Colonic mucosa (tissue), 4 donors: ENCODE measurements at regions not wholly inside any gene's neighbourhood (a gene's known extent, or its start where the extent isn't known, plus 50 kb on each side); places are given as distances from the start of the nearest gene placed in this dataset.

ENCODE experiments used
- DNase-seq: peaks from one replicate; pipeline ENCODE4 v3.0.0-alpha.2; 2020
- H3K27ac ChIP-seq: fragments of 200-600 bp; one replicate; pipeline ENCODE4 v1.8.0; 2021
- H3K27me3 ChIP-seq: fragments of 200-600 bp; one replicate; pipeline ENCODE4 v1.8.0; 2021
- H3K36me3 ChIP-seq: fragments of 200-600 bp; one replicate; pipeline ENCODE4 v1.8.0; 2021
- H3K4me1 ChIP-seq: fragments of 200-600 bp; one replicate; pipeline ENCODE4 v1.8.0; 2021; ENCODE audit warnings: mild to moderate bottlenecking
- H3K4me3 ChIP-seq: fragments of 200-600 bp; one replicate; pipeline ENCODE4 v1.8.0; 2021
- H3K9ac ChIP-seq, 2 donors: one replicate each; pipeline ENCODE4 v1.7.0; 2013; ENCODE audit warnings: control low read depth in 2 of 2, low read depth in 2 of 2, low read length in 2 of 2
- H3K9me3 ChIP-seq: fragments of 200-600 bp; one replicate; pipeline ENCODE4 v1.8.0; 2021
- intact Hi-C: fragments of 100-400 bp; cut with DNase I; formaldehyde crosslinking; loops from one replicate; pipeline ENCODE4 v1.14.1; 2022
- TF ChIP-seq, protein P1 (sequence below): fragments of 200-600 bp; IDR thresholded peaks from one replicate; pipeline ENCODE4 v1.8.0; 2022; ENCODE audit warnings: antibody characterized with exemption, mild to moderate bottlenecking
- donor health status: healthy.
- donor health status: DM: no; HTN: no; CAD: no.
- donor health status: DM: no; HTN: no; CAD: no.

GRCh38 chr1:80076469-80076868, 1069.9 kb upstream of the ADGRL4 start:
- H3K9ac ChIP-seq: no peak overlapping the region
- no peak overlapping the region for H3K4me3 ChIP-seq
- intact Hi-C loops: no loop called here
- no peak overlapping the region for H3K27ac ChIP-seq
- H3K9me3 ChIP-seq: no peaks in the 10 kb centered on the region
- H3K27me3 ChIP-seq: no peaks in the 10 kb centered on the region
- DNase-seq: no peak
- TF ChIP-seq, protein P1, sequence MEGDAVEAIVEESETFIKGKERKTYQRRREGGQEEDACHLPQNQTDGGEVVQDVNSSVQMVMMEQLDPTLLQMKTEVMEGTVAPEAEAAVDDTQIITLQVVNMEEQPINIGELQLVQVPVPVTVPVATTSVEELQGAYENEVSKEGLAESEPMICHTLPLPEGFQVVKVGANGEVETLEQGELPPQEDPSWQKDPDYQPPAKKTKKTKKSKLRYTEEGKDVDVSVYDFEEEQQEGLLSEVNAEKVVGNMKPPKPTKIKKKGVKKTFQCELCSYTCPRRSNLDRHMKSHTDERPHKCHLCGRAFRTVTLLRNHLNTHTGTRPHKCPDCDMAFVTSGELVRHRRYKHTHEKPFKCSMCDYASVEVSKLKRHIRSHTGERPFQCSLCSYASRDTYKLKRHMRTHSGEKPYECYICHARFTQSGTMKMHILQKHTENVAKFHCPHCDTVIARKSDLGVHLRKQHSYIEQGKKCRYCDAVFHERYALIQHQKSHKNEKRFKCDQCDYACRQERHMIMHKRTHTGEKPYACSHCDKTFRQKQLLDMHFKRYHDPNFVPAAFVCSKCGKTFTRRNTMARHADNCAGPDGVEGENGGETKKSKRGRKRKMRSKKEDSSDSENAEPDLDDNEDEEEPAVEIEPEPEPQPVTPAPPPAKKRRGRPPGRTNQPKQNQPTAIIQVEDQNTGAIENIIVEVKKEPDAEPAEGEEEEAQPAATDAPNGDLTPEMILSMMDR: no peak
- no peaks in the 10 kb centered on the region for H3K4me1 ChIP-seq
- no peaks in the 10 kb centered on the region for H3K36me3 ChIP-seq

GRCh38 chr1:80075351-80075750, 1068.8 kb upstream of the ADGRL4 start:
- H3K9ac ChIP-seq: no peak overlapping the region
- no peak overlapping the region for H3K4me3 ChIP-seq
- DNase-seq: no peak
- H3K4me1 ChIP-seq: no peaks in the 10 kb centered on the region
- H3K9me3 ChIP-seq: no peaks in the 10 kb centered on the region
- H3K27ac ChIP-seq: no peak overlapping the region
- H3K36me3 ChIP-seq: no peaks in the 10 kb centered on the region
- TF ChIP-seq, protein P1: no peak
- H3K27me3 ChIP-seq: no peaks in the 10 kb centered on the region
- intact Hi-C loops: no loop called here

GRCh38 chr1:80072563-80072962, 1066.0 kb upstream of the ADGRL4 start:
- H3K9ac ChIP-seq: no peak overlapping the region
- H3K27ac ChIP-seq: no peak overlapping the region
- no peaks in the 10 kb centered on the region for H3K36me3 ChIP-seq
- TF ChIP-seq, protein P1: no peak
- no peaks in the 10 kb centered on the region for H3K9me3 ChIP-seq
- no peak overlapping the region for H3K4me3 ChIP-seq
- no peaks in the 10 kb centered on the region for H3K27me3 ChIP-seq
- DNase-seq: no peak
- H3K4me1 ChIP-seq: no peaks in the 10 kb centered on the region
- intact Hi-C loops: no loop called here

- Histone ChIP-seq H3K4me3 (no peak overlapping the region), H3K27ac (no peak overlapping the region), H3K36me3 (no peaks in the 10 kb centered on the region), H3K9me3 (no peaks in the 10 kb centered on the region), H3K9ac (no peak overlapping the region), H3K4me1 (no peaks in the 10 kb centered on the region), H3K27me3 (no peaks in the 10 kb centered on the region)
- TF ChIP-seq, protein P1: no peak
- intact Hi-C loops: no loop called here
- no peak for DNase-seq
Observed at GRCh38 chr1:80066060-80066459, 1059.5 kb upstream of the ADGRL4 start.

- Histone ChIP-seq H3K27ac (no peak overlapping the region), H3K36me3 (no peaks in the 10 kb centered on the region)
- TF ChIP-seq, protein P1: no peak
Observed at GRCh38 chr1:80064524-80064923, 1058.0 kb upstream of the ADGRL4 start.

GRCh38 chr1:80059940-80060339, 1053.4 kb upstream of the ADGRL4 start:
- Histone ChIP-seq H3K9ac (no peak overlapping the region), H3K4me1 (no peaks in the 10 kb centered on the region), H3K27ac (no peak overlapping the region), H3K4me3 (no peak overlapping the region), H3K27me3 (no peaks in the 10 kb centered on the region), H3K9me3 (no peaks in the 10 kb centered on the region), H3K36me3 (no peaks in the 10 kb centered on the region)
- DNase-seq: no peak
- intact Hi-C loops: no loop called here
- TF ChIP-seq, protein P1: no peak

More at GRCh38 chr1:80064524-80064923, 1058.0 kb upstream of the ADGRL4 start:
- Histone ChIP-seq H3K4me1 (no peaks in the 10 kb centered on the region), H3K9ac (no peak overlapping the region), H3K4me3 (no peak overlapping the region), H3K27me3 (no peaks in the 10 kb centered on the region), H3K9me3 (no peaks in the 10 kb centered on the region)
- DNase-seq: no peak
- intact Hi-C loops: no loop called here
